Pancreas (tissue), 10 donors: ENCODE measurements at regions not wholly inside any gene's neighbourhood (a gene's known extent, or its start where the extent isn't known, plus 50 kb on each side); places are given as distances from the start of the nearest gene placed in this dataset.
A peak's percentile ranks its signal among the peaks of the same experiment; 100 is the strongest.

Experiments used
- ATAC-seq, 4 donors: fragments of 200-7000 bp; cut with Tn5 transposase; one replicate each; pipeline versions ENCODE4 v1.8.0 to v1.9.1; 2020; ENCODE audit warnings: mild to moderate bottlenecking in 4 of 4, moderate library complexity in 4 of 4
- DNase-seq, 6 donors: peaks; one replicate each; pipeline ENCODE4 v3.0.0-alpha.2; 2020
- FAIRE-seq: peaks from 2 replicates; lab custom pipeline; 2012; peaks lifted over from hg19 to GRCh38; lab: Jason Lieb, UNC
- H3K27ac ChIP-seq, 4 donors: fragments of 200-600 bp; sonication (generic); 1 replicate in 3 of 4; 2 replicates in 1 of 4; pipeline versions ENCODE4 v1.5.0 to v1.8.0; 2020
- H3K27me3 ChIP-seq, 4 donors: fragments of 200-600 bp; one replicate each; pipeline ENCODE4 v1.8.0; 2021
- H3K36me3 ChIP-seq, 3 donors: fragments of 200-600 bp; sonication (generic) in 1 of 3; one replicate each; pipeline versions ENCODE4 v1.5.0 to v1.8.0; 2020 to 2021
- H3K4me1 ChIP-seq, 3 donors: fragments of 200-600 bp; one replicate each; pipeline ENCODE4 v1.8.0; 2021
- H3K4me3 ChIP-seq, 4 donors: fragments of 200-600 bp; sonication (generic) in 2 of 4; one replicate each; pipeline versions ENCODE4 v1.5.0 to v1.8.0; 2020 to 2021
- H3K9me3 ChIP-seq, 4 donors: fragments of 200-600 bp; one replicate each; pipeline ENCODE4 v1.8.0; 2021
- WGBS, 2 donors: extraction: QIAGEN DNeasy Blood & Tissue Kit; methylation state at CpG; one replicate each; pipeline ENCODE4 v1.1.7; 2013; 5-methylcytosine and 5-hydroxymethylcytosine counted together
- intact Hi-C, 3 donors: fragments of 100-400 bp; cut with DNase I; formaldehyde crosslinking; loops; one replicate each; pipeline versions ENCODE4 v1.11.1 to v1.14.2; 2022
- TF ChIP-seq, protein P1 (sequence below), 4 donors: fragments of 200-600 bp; sonication (generic) in 3 of 4; IDR thresholded peaks; one replicate each; pipeline versions ENCODE4 v1.5.0 to v1.8.0; 2021; ENCODE audit warnings: antibody characterized with exemption in 4 of 4
- donor health status: healthy with polysubstance abuse.
- donor health status: DM: no; HTN: no; CAD: no; lungs with moderate emphysema.
- donor health status: DM: no; HTN: no; CAD: no.
- donor health status: control.
- donor health status: control.
- donor health status: Bipolar disorder and iron deficiency.
- donor health status: DM: yes; HTN: yes; CAD: no.
- donor health status: DM: no; HTN: no; CAD: no.
- donor health status: DM: no; HTN: no; CAD: no.
- donor health status: DM: yes; HTN: yes; CAD: no.

DNA sequence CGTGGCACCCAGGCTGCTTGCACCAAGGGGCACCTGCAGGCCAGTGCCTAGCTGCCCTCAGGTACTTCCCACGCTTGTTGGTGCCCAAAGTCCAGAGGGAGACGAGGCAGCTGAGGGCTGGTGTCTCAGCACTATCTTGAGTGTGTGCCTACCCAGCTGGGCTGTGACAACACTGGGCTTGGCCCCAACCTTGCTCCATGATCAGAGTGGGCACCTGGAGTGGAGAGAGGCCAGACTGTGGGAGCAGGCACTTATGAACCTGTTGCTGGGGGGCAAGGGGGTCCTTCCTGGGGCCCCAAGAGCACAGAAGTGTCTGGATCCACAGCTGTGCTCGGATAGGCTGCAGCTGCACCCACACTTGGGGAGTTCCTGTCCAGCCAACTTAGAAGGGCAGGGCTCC is 314.7 kb downstream of the KCNJ2 start:
- Histone ChIP-seq H3K27ac (no peak overlapping the region), H3K36me3 (no peaks in the 10 kb centered on the region), H3K9me3 (no peaks in the 10 kb centered on the region), H3K27me3 (no peaks in the 10 kb centered on the region), H3K4me3 (no peak overlapping the region), H3K4me1 (no peaks in the 10 kb centered on the region)
- no peak for ATAC-seq
- WGBS, 2 donors = 65 to 81% methylated on average over 4 of the region's 4 CpGs
- DNase-seq = peak in 1 of 6 donors; percentile 25
- FAIRE-seq = no peak
- intact Hi-C loops = no loop called here
- TF ChIP-seq, protein P1, sequence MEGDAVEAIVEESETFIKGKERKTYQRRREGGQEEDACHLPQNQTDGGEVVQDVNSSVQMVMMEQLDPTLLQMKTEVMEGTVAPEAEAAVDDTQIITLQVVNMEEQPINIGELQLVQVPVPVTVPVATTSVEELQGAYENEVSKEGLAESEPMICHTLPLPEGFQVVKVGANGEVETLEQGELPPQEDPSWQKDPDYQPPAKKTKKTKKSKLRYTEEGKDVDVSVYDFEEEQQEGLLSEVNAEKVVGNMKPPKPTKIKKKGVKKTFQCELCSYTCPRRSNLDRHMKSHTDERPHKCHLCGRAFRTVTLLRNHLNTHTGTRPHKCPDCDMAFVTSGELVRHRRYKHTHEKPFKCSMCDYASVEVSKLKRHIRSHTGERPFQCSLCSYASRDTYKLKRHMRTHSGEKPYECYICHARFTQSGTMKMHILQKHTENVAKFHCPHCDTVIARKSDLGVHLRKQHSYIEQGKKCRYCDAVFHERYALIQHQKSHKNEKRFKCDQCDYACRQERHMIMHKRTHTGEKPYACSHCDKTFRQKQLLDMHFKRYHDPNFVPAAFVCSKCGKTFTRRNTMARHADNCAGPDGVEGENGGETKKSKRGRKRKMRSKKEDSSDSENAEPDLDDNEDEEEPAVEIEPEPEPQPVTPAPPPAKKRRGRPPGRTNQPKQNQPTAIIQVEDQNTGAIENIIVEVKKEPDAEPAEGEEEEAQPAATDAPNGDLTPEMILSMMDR (IDR thresholded peaks at IDR 0.05) = no peak

DNA sequence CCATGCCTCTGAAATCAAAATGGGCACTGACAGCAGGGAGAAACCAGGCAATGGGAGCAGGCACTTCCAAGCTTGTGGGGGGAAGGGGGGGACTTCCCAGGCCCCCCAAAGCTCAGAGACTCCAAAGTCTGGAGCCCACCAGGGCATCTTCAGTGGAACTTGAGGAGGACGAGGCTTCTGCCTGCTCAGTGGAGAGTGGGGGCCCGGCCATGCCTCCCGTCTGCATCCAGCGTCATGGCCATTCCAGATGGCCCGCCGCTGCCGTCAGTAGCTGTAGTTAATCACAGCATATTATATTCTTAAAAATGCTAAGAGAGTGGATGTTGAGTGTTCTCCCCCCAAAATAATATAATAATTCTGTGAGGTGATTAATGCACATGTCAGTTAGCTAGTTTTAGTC is 315.2 kb downstream of the KCNJ2 start:
- Histone ChIP-seq H3K9me3 (no peaks in the 10 kb centered on the region), H3K36me3 (no peaks in the 10 kb centered on the region), H3K27me3 (no peaks in the 10 kb centered on the region), H3K4me3 (no peak overlapping the region), H3K4me1 (no peaks in the 10 kb centered on the region), H3K27ac (no peak overlapping the region)
- 79 to 89% methylated on average over 7 of the region's 7 CpGs for WGBS, 2 donors
- intact Hi-C loops = no loop called here
- ATAC-seq = no peak
- DNase-seq = peak in 1 of 6 donors; percentile 18
- FAIRE-seq = no peak
- TF ChIP-seq, protein P1 (IDR thresholded peaks at IDR 0.05) = no peak

DNA sequence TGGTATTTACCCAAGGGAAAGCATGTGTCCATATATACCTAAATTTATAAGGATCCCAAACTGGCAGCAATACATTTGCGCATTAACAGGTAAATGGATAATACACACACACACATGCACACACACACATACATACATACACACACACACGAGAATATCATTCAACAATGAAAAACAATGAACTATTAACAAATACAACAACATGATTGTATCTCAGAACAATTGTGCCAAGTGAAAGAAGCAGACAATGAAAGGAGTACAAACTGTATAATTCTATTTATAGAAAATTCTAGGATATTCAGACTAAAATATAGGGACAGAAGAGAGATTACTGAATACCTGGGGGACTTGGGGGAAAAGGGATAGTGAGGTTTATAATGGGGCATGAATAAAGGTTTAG is 323.0 kb downstream of the KCNJ2 start:
- Histone ChIP-seq H3K27ac (no peak overlapping the region), H3K4me1 (no peaks in the 10 kb centered on the region), H3K4me3 (no peak overlapping the region), H3K9me3 (no peaks in the 10 kb centered on the region), H3K36me3 (no peaks in the 10 kb centered on the region), H3K27me3 (no peaks in the 10 kb centered on the region)
- FAIRE-seq = no peak
- 53 to 62% methylated on average over 2 of the region's 2 CpGs for WGBS, 2 donors
- ATAC-seq = no peak
- intact Hi-C loops = no loop called here
- DNase-seq = no peak
- TF ChIP-seq, protein P1 (IDR thresholded peaks at IDR 0.05) = no peak

DNA sequence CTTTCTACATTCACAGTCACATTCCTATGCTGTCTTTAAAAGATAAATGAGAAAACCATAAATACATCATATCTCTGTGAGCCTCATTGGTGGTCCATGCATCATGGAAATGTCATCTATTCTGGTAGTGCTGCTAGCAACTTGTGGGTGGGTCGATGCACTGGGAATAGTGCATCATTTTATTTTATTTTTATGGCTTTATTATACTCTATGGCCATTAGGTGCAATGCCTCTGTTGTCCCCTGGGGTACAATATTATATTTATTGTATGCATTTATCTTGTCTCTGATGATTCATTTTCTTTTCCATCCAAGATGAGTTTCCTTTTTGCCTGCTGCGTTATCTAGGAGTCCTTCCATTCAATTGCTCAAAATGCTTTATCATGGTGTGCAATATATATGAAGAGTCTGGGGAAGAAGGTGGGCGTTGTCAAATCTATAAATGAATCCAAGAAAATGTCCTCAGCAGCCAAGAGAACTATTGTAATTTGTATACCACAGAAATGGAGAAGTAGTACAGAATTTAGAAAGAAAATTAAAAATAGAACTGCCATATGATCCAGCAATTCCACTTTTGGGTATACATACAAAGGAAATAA is 324.0 kb downstream of the KCNJ2 start:
- 74 to 86% methylated on average over 3 of the region's 3 CpGs for WGBS, 2 donors
- ATAC-seq = no peak
- Histone ChIP-seq H3K27ac (no peak overlapping the region), H3K36me3 (no peaks in the 10 kb centered on the region), H3K9me3 (no peaks in the 10 kb centered on the region), H3K27me3 (no peaks in the 10 kb centered on the region), H3K4me1 (no peaks in the 10 kb centered on the region), H3K4me3 (no peak overlapping the region)
- TF ChIP-seq, protein P1 (IDR thresholded peaks at IDR 0.05) = no peak
- DNase-seq = no peak
- no peak for FAIRE-seq
- intact Hi-C loops = no loop called here

DNA sequence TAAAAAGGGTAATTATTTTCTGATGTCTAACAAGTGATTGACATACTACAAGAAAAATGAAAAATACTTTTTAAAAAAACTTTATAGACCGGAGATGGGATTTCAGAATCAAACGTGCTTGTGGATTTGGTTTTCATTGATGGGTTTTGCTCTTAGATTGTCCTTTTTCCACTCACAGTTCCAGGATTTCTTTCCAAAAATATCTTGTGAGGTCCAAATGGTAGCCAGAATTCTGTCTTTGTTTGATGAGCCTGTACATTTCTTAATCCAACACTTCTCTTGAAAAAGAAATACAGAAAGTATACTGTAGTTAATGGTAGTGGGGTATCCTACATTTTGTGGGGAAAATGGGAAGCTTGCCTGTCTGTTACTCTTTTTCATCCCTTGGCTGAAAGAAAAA is 329.3 kb downstream of the KCNJ2 start:
- no peak overlapping the region for H3K4me3 ChIP-seq
- DNase-seq = no peak
- no peaks in the 10 kb centered on the region for H3K27me3 ChIP-seq
- FAIRE-seq = no peak
- no peaks in the 10 kb centered on the region for H3K9me3 ChIP-seq
- no peak overlapping the region for H3K27ac ChIP-seq
- no peaks in the 10 kb centered on the region for H3K36me3 ChIP-seq
- WGBS, 2 donors = 56 to 63% methylated on average over 2 of the region's 2 CpGs
- TF ChIP-seq, protein P1 (IDR thresholded peaks at IDR 0.05) = no peak
- ATAC-seq = no peak
- intact Hi-C loops = no loop called here
- H3K4me1 ChIP-seq = no peaks in the 10 kb centered on the region
